Choroid plexus epithelial cell (primary cell): ENCODE measurements at regions not wholly inside any gene's neighbourhood (a gene's known extent, or its start where the extent isn't known, plus 50 kb on each side); places are given as distances from the start of the nearest gene placed in this dataset.

Experiments
- DNase-seq: peaks from one replicate; pipeline ENCODE4 v3.0.0-alpha.2; 2010; ENCODE audit warnings: low read depth
- H3K4me3 ChIP-seq: 2 replicates; pipeline ENCODE4 v1.5.1; 2011; ENCODE audit warnings: low read depth, mild to moderate bottlenecking, control low read depth, low read length, moderate library complexity
- TF ChIP-seq, protein P1 (sequence below): conservative IDR thresholded peaks from 2 replicates; pipeline ENCODE4 v1.5.1; 2011; ENCODE audit warnings: low read depth, mild to moderate bottlenecking, control low read depth, inconsistent platforms, low read length, moderate library complexity

DNA sequence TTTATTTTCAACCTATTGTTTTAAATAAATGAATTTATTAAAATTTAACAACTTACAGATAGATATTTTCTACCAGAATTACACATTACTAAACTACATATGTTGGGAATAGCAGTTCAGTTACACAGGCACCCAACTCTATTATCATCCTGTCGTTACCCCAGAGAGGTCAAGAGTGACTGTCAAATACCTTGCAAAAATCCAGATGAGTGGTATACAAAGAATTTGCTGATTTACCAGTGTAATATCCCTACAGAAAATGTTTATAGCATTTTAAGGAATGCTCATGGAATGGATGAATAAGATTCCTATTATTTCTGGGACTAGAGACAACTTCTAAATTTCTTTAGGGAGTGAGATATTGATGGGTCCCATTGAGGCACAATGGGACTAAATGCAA, 300.7 kb upstream of the RGS18 start:
- TF ChIP-seq, protein P1, sequence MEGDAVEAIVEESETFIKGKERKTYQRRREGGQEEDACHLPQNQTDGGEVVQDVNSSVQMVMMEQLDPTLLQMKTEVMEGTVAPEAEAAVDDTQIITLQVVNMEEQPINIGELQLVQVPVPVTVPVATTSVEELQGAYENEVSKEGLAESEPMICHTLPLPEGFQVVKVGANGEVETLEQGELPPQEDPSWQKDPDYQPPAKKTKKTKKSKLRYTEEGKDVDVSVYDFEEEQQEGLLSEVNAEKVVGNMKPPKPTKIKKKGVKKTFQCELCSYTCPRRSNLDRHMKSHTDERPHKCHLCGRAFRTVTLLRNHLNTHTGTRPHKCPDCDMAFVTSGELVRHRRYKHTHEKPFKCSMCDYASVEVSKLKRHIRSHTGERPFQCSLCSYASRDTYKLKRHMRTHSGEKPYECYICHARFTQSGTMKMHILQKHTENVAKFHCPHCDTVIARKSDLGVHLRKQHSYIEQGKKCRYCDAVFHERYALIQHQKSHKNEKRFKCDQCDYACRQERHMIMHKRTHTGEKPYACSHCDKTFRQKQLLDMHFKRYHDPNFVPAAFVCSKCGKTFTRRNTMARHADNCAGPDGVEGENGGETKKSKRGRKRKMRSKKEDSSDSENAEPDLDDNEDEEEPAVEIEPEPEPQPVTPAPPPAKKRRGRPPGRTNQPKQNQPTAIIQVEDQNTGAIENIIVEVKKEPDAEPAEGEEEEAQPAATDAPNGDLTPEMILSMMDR = no peak
- H3K4me3 ChIP-seq = no peak overlapping the region
- no peak for DNase-seq

GRCh38 chr1:191865479-191865878, 292.8 kb upstream of the RGS18 start:
- TF ChIP-seq, protein P1 = no peak
- no peak overlapping the region for H3K4me3 ChIP-seq
- no peak for DNase-seq

GRCh38 chr1:191866155-191866554, 292.1 kb upstream of the RGS18 start:
- TF ChIP-seq, protein P1 = no peak
- DNase-seq = no peak
- no peak overlapping the region for H3K4me3 ChIP-seq

DNA sequence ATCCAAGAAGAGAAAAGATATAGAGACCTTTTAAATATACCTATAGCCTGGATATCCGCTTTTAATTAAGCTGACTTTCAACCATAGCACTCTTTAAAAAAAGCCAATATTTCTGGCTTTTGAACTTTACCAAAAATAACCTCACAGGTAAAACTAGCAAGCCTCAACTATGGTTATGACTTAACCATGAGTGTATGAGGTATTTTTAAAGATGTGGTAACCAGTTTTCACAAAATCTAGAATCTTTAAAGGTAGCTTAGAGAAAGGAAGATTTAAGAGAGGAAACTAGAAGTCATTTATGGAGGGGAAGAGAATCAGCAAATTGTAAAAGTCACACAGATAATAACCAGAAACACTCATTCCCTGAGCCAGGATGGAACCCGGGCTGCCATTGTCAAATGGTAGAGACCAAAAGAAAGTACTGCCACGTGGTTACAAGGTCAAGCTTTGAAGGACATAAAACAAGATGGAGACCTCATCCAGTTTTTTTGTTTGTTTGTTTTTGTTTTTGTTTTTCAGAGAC, 288.4 kb upstream of the RGS18 start:
- DNase-seq = no peak
- TF ChIP-seq, protein P1 = no peak
- no peak overlapping the region for H3K4me3 ChIP-seq

GRCh38 chr1:191870490-191870889, 287.8 kb upstream of the RGS18 start:
- TF ChIP-seq, protein P1 = no peak
- H3K4me3 ChIP-seq = no peak overlapping the region
- no peak for DNase-seq

GRCh38 chr1:191875994-191876393, 282.3 kb upstream of the RGS18 start:
- no peak for DNase-seq
- TF ChIP-seq, protein P1 = no peak
- H3K4me3 ChIP-seq = no peak overlapping the region

GRCh38 chr1:191876631-191877030, 281.6 kb upstream of the RGS18 start:
- no peak overlapping the region for H3K4me3 ChIP-seq
- TF ChIP-seq, protein P1 = no peak
- DNase-seq = no peak
